SKM-1 treated with dmso at 0.1 percent for 144 hours (cell line): ENCODE measurements at regions not wholly inside any gene's neighbourhood (a gene's known extent, or its start where the extent isn't known, plus 50 kb on each side); places are given as distances from the start of the nearest gene placed in this dataset.
"Not testable (repeated sequence)": the region's sequence is repeated elsewhere in the genome, so short reads cannot be mapped to it uniquely, and the experiment has no call there.

Source experiments
- DNase-seq: peaks from one replicate; lab custom pipeline; 2025; ENCODE audit not compliant: unreplicated experiment; lab: John Stamatoyannopoulos, UW

DNA sequence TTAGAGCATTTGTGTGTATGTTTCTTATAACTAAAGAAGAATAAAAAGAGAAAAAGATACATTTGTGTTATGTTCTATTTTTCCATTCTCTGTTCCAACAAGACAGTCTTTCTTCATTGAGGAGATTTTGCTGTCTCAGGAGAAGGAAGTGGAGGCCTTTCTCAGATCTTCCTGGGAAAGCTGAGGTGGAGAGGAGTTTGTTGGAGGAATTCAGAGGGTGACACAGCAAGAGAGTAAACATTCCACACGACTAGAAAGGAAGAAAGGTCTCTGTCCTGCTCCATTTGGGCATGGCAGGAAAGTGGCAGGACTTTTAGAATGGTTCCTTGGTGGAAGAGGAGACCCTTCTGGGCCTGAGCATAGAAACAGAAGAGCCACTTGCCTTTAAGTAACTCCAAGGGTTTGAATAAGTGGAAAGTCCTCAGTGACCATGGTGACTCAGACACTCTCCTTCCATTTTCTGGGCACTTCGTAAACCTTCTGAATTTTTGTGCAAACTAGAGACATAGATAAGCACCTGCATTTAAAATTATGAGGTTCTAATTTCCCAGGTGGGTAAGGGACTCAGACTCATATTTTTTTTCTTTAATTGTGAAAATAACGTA, 52.3 kb upstream of the COL5A2 start:
- DNase-seq, result no peak

DNA sequence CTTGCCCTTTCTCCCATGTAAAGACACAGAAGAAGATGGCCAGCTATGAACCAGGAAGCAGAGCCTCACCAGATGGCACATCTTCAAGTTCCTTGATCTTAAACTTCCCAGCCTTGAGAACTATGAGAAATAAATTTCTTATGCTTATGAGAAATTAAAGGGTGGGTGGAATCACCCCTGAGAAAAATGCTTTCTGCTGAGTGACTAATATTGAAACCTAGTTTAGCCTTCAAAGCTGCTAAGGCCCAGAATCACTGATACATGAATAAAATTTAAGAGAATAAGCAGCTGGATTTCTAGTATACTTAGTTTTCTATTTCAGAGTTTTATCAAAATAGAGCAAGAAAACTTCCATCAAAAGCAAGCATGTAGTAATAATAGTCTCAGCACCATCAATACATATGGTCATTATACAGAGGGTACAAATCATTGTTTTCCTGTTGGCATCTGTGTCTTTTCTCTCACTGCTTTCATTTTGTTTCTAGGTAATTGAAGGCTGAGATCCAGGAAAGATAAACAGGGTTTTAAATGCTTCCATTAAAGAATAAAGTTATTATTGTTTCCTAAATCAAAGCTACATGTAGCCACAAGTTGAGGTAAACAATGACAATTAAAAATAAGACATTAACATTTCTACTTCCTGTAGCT, 53.3 kb upstream of the COL5A2 start:
- DNase-seq, result no peak

DNA sequence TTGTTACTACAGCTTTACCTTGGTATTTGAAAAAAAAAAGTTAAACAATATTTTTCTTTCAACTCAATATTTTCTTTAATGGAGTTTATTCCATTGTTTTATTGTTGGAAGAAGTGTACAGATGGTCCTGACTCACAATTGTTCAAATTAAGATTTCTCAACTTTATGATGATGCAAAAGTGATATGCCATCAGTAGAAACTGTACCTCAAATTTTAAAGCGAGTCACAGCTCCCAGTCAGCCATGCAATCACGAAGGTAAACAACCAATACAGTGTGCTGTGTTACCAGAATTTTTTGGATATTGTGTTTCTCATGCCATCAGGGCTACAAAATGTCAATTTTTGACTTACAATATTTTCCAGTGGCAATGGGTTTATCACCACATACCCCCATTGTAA, 54.0 kb upstream of the COL5A2 start:
- no peak for DNase-seq

DNA sequence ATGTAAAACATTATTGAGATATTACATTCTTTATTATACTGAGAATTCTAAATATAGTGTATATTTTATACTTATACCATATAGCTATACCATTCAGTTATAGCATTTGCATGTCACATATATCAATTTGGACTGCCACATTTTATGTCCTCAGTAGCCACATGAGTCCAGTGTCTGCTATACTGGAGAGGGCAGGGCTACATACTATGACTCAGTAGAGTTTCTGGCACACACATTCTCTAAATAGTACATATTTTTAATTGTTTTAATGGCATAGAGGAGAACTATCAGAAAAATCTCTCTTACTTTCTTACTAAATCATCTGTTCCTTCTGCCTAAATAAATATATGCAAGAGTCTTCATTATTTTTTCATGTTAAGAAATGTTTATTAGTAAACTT, 55.4 kb upstream of the COL5A2 start:
- DNase-seq, result no peak

DNA sequence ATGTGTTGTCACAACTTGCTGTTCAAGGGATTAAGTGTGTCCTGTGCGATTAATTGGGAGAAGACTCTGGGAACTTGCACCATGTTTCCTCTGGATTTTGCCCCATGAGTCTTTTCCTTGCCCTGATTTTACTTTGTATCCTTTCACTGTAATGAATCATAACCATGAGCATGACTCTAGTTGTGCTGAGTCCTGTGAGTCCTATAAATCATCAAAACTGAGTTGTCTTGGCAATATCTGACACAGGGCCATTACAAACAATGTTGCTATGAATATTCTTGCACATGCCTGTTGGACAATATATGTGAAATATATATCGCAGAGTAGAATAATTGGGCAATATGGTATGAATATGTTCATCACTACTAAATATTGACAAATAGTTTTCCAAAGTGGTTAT, 56.5 kb upstream of the COL5A2 start:
- no peak for DNase-seq

DNA sequence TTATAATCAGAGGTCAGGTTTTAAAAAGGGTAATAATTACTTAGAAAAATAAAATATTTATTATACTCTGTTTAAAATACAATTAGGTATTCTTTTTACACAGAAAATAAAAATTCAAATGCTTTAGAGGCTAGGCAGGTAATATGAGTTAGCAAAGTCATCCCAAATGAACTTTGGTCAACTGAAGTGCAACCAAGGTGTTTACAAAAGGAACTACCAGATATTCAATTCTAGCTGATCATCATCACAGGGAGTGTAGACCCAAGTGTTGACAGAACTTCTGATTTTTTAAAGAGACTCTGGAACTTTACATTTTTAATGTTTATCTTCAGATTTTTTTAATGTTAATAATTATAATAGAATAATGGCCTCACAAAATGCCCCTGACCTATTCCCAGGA, 59.3 kb upstream of the COL5A2 start:
- no peak for DNase-seq

DNA sequence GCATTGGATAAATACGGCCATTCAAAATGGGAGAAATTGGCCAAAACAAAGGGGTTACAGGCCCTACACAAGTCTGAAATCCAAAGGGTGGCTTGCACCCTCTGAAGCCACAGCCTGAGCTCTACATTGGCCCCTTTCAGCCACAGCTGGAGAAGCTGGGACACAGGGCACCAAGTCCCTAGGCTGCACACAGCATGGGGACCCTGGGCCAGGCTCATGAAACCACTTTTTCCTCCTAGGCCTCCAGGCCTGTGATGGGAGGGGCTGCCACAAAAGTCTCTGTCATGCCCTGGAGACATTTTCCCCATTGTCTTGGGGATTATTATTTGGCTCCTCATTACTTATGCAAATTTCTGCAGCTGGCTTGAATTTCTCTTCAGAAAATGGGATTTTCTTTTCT, 64.3 kb upstream of the COL5A2 start:
- DNase-seq, result not testable (repeated sequence)

DNA sequence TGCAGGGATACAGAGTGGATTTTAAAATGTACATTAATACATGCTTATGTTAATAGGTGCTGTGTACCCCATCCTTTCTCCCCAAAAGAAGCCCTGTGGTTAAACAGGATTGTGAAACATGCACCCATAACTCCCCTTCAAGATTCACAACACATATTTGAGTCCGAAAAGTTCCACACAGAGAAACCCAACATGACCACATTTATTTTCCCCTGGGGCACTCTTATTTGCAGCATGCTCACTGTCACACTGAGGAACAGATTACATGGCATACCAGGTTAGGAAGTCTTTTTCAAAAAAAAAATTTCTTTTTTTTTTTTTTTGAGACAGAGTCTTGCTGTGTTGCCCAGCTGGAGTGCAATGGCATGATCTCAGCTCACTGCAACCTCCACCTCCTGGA, 67.7 kb upstream of the COL5A2 start:
- no peak for DNase-seq

DNA sequence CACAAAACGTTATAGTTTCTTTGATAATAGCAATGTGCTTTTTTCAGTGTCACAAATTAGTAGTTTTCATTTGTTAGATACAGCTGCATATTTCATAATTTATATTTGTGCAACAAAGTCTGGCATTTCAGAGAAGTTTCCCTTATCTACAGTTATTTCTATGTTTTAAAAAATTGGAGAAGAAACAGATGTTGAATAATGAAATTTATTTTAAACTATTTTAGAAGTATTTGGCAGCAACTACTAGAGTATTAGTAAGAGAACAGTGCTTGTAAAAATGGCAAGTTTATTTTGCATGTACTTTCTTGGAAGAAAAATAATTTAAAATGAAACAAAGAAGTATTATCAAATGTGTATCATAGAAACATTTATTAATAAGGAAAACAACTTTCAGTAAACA, 68.6 kb upstream of the COL5A2 start:
- no peak for DNase-seq

DNA sequence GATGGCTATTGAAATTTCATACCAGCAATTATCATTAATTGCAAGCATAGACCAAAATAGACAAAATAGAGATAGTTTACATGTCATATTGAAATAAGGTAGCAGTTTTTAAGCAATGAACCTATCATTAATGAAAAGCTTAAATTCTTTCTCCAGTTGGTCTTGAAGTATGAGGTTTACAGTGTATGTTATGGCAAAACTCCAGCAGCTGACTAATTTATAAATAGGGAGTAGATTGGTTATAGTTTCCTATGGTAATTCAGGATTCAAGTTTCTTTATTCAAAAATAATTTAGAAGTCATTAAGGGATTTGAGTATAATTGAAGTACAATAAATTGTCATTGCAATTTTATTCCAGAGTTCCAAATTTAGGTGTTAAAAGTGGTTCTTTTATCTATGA, 69.6 kb upstream of the COL5A2 start:
- no peak for DNase-seq

DNA sequence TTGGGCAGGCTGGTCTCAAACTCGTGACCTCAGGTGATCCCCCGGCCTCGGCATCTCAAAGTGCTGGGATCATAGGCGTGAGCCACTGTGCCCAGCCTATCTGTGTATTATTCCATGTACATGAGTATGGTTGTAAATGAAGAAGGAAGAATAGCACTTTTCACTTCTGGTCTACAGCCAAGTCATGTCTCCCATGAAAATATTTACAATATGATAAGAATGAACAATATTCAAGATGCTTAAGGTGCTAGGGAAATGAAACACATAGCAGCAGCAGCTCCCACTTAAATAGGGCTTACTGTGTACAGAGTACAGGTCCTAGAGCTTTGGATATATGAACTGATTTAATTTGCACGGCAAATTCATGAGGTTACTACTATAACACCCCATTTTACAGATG, 70.3 kb upstream of the COL5A2 start:
- DNase-seq, result no peak

DNA sequence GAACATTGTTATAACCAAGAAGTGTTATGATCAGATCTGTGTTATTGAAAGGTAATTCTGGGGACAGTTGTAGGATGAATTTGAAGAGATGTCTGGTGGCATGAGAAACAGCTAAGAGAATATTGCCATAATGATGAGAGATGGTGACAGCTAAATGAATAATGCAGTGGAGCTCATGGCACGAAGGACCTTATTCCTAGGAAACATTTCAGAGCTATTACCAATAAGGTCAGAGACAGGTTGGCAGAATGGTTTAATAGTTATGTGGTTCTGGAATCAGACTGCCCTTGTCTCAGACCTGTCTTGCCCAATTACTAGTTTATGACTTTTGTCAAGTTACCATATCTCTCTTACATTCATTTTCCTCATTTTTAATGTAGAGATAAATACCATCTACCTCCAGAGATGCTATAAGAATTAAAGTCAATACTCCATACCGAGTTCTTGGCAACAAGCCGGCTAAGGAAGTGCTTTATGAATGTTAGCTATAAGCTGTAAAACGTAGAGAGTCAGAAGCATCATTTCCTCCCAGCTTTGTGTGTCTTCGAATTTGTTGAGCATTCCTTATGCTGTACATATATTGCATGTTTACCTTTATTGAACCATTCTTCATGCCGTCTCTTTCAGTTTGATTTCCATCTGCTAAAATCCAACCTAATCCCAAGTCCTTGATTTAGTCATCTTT, 73.6 kb upstream of the COL5A2 start:
- no peak for DNase-seq

DNA sequence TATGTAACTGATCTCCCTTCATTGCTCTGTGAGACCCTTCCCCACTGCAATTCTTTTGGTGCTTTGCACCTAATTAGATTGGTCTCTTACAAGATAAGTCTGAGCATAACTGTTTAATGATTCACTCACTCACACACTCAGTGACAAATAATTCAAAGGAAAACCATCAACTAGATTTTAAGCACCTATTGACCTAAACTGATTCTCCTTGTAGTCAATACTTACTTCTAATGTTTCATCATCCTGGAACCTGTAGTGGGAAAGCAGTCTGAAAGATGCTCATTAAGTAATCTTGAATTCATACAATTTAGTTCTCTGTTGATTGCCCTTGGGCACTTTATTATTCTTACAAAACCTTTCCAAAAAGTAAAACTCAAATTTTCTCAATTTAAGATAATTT, 74.3 kb upstream of the COL5A2 start:
- DNase-seq, result no peak

DNA sequence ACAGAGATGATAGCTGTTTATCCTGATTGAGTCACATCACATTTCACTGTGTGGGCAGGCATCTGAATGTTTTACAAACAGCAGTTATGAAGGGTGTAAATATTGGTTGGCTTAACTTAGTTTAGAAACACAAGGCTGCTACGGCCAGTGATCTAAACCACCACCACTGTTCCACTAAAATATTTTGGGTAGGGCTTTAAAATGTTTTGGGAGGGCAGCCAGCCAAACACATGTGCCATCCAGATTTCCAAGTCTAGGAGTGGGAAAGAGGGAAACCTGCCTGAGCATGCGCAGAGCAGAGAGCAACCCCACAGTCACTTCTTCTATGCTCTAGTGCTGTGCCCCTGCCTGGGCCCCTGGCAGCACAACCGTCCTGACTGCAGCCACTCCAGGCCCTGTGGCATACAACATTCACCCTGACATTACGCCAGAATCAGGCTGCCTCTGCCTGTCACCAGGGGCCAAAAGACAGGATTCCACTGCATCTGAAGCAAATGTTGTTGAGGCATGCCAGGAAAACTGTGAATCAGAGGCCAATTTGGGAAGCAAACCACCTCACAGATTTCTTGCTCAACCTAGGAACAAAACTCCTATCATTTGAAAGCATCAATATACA, 74.8 kb upstream of the COL5A2 start:
- no peak for DNase-seq

DNA sequence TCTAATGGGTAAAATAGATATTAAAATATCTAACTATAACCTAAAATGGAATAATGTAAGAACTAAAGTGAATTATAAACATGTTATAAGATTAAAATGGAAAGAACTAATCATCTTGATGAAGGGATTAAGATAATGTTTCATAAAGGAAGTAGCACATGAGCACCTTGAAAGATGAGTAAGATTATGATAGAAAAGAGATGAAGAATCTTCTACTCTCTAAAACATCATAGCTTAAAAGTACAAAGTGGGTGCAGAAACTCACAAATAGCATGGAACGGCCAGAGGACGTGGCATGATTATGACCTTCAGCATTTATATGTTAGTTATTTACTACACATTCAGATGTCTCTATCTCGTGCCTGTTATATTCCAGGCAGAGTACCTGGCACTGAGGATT, 76.2 kb upstream of the COL5A2 start:
- no peak for DNase-seq

DNA sequence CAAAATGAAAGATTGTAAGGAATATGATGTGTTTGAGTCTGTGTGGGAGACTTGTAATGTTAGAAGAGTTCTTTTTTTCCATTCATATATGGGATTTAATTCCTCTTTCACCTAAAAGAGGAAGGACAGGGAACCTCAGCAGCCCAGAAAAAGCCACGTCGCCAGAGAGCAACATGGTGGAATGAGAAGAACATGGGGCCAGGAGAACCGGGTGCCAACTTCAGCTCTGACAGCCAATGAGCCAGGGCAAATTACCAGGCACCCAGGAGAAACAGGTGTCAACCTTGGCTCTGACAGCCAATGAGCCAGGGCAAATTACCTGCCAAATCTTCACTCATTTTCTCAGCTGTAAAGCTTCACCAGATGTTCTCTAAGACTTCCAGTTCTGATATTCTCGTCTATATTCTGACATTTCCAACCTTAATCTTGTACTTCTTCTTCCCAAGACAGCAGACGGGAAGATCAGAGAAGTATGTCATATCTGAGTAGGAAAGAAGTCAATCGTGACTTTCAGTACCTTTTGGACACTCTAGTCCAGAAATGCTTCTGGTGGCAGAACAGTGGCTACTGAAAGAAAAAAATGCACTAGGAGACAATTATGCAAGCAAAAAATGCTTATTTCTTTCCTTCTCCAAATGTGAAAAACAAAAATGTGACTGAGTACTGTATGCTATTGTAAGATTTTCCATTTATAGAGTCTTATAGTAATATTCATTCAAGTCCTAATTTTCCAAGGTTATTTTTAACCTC, 79.2 kb upstream of the COL5A2 start:
- no peak for DNase-seq

DNA sequence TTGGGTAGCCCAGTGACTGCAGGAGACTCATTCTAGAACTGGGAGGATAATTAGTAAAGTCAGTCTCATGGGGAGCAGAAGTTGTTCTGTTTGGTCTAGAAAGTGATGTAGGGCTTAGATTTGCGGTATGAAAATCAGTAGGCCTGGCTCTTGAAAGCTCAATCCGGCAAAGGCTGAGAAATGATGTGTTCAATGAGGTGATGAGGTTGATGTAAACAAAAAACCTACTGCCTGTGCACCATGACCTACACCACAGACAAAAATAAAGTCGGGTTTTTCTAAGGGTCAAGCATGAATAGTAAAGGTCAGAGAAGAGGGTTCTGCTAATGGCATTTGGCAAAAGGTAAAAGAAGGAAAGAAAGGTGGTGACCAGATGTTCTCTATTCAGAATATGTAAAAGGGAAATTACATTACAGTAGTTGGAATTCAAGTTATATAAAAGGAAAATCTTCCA, 80.8 kb upstream of the COL5A2 start:
- DNase-seq, result no peak

DNA sequence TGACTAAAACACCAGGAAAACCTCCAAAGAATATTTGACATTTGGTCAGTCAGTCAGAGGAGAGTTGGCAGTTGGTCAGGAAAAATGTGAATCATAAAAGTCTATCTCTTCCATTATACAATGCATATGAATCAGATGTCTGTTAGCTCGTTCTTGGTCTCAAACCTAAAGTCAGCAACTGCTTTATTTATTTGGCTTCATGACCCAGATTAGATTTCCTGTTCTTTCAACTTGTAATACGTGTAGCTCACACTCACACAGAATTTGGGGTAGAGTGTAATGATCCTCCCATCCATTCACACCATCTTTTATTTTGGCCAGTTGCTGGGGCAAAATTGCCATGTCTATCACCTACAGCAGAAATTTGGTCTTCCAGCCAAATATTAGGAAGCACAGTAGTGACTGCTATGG, 81.9 kb upstream of the COL5A2 start:
- no peak for DNase-seq

DNA sequence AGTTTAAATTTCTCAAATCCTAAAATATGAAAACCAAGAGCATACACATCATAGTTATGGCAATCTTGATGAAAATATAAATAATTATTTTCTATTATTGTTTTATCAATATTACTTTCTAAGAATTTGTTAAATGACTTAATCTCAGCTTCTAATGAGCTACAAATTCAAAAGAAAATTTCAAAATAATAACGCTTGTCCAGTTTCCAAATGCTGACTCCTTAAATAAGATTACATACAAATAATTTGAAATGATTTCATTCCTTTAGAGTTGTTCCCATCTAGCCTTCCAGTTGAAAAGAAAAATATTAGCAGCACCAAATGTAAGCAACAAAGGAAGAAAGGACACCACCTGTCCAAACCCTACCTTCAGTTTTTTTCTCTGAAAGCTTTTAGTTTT, 82.4 kb upstream of the COL5A2 start:
- DNase-seq, result no peak

DNA sequence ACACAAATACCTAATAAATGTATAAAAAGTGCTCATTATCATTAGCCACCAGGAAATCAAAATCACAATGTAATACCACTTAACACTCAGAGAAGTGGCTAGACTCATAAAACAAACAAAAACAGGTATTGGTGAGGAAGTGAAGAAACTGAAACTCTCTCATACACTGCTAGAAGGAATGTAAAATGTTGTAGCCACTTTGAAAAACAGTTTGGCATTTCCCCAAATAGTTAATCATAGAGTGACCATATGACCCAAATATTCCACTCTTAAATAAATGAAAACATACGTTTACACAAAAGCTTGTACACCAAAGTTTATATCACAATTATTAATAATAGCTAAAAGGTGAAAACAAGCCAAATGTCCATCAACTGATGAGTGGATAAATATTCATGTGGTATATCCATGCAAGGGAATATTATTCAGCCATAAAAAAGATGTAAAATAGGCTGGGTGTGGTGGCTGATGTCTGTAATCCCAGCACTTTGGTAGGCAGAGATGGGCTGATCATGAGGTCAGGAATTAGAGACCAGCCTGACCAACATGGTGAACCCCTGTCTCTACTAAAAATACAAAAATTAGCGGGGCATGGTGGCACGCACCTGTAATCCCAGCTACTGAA, 86.2 kb upstream of the COL5A2 start:
- no peak for DNase-seq

DNA sequence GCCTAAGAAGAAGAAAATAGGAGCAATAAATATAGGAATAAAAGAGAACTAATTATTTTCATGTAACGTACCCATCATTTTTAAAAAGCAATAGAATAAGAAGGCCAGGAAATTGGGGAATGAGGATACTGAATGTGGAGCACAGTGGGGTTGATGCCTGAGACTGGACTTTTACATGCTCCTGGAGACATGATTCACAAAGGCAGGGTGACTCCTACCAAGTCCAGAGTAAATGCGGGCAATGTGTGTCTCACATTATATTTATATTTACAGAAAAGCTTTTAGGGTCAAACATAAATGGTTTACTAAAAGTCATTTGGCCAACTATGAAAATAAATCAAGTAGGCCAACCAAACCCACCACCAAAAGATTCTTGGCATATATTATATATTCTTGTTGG, 87.9 kb upstream of the COL5A2 start:
- no peak for DNase-seq
